G401 (cell line): ENCODE measurements at regions not wholly inside any gene's neighbourhood (a gene's known extent, or its start where the extent isn't known, plus 50 kb on each side); places are given as distances from the start of the nearest gene placed in this dataset.

Experiments
- DNase-seq: peaks from one replicate; pipeline ENCODE4 v3.0.0-alpha.2; 2015; ENCODE audit warnings: low spot score
- in situ Hi-C: cut with HindIII; loops from 2 replicates; pipeline ENCODE4 v1.10.0; 2016; ENCODE audit warnings: low sequenced_read_pairs, mixed read lengths

DNA sequence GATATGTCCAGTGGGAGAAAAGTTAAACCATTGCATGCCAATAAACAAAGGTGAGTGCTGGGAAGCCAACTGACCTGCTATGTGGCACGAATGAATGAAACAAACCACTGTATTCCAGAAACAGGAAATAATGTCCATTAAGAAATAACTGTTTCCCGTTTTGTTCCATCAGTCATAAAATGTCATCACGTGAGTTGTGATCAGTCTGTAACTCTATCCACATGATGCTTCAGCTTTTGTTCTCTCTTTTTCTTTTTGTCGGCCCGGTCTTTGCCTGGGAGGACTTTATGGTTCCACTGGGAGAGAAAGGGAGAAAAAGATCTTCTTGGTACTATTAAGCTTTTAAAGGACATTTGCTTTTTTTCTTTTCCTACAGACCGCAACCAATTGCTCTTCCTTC lies 179.9 kb downstream of the TGFB2 start:
- in situ Hi-C loops = no loop called here
- DNase-seq = no peak

DNA sequence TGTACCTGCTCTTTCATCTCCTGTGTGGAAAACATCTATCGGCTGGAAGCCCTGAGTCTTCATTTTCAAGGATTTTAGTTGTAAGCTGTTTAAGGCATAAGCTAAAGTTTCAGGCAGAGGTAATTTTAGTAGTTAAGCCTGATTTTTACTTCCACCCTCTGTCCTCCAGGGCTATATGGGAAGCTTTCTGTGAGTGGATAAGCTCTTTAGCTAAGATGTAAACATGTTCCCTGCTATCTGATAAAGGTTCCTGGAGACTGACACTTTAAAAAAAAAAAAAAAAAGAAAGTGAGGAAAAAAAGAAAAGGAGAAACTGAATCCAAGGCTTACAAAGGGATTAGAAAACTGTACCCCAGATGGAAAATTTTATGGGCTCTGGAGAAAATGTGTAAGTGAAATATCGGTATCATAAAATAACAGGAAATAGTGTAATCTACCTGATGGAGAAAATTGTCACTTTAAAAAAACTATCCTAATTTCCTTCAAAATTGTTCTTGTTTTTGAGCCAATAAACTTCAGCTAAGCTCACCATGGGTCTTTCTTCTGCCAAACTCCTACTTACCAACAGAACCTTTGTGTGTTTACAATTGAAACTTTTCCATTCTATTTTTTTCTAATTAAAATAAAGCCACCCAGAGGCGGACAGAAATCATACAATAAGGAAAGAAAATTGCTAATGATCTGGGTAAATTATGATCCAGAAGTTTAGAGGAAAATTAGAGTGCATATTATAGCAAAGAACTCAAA lies 180.5 kb downstream of the TGFB2 start:
- no peak for DNase-seq
- in situ Hi-C loops = no loop called here

DNA sequence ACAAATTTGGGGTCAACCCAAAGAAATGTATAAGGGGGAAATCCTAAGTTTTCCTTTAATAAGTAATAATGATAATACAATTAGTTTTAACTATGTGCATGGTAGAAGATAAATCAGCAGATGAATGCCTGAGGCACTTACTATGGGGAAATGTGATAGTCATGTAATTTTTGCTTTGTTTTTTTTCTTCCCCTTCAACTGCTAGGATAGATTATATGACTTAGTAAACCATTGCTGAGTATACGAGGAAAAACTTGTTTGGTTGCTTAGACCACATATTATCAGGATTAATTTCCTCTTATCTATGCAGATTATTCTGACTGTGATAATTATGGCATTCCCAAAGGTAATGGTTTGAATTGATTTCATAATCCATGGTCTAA lies 181.1 kb downstream of the TGFB2 start:
- no peak for DNase-seq
- in situ Hi-C loops = no loop called here

DNA sequence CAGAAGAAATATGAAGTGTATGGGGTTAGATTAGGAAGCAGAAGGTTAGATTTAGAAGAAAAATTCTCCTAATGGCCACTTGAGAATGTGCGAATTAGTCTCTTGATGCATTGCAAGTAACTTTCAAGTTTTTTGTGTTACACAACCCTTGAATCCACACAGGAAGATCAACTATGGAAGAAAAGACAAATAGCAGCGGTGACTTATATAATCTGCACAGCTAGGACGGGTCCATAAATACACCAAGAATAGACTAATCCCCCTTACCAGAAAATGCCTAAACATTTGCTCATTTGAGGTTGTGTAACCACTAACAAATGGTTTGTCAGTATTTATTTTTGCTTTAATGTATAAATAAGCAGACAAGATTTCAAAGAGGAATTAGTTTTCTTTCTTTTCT lies 182.6 kb downstream of the TGFB2 start:
- DNase-seq = no peak
- in situ Hi-C loops = no loop called here

DNA sequence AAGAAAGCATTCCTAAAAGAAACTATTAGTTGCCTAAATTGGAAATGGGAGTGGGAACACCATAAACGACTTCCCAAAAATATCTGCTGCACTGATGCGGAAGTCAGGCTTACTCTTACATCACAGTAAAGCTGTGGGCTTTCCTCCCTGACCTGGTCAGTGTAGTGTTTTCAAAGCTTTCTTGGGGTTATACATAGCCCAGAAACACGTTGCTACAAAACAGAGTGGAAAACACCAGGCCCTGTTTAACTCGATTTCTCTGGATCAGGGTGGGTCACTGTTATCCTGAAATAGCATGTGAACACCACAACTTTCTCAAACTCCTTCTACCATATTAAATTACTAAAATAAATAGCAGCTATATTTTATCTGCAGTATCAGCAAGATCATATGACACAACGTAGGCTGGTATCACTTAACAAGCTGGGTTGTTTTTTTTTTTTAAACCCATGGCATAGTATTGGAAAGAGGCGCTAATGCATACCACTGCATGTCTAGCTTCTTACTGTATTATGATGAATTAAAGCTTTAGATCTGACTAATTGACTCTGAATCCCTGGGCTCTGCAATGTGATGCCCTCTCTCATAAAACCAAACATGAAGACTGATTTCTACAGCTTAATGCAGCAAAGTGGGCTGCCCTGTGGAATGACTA lies 184.6 kb downstream of the TGFB2 start:
- in situ Hi-C loops = no loop called here
- DNase-seq = no peak

DNA sequence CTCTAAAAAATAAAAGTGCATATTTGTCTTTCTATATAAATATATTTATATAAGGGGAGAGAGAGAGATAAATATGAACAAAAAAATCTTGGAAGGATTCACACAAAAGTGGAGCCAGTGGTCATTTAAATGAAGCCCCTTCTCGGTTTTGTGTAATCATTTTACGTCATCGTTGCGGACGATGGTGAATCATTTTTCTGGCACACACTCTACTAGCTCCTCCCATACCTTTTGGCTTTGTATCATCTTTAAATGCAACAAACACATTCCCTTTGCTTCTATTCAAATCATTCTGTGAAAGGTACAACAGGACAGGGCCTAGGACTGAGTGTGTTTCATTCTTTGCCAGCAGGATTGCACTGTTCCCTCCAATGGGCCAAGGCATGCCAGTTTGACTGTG lies 186.8 kb downstream of the TGFB2 start:
- DNase-seq = no peak
- in situ Hi-C loops = no loop called here

DNA sequence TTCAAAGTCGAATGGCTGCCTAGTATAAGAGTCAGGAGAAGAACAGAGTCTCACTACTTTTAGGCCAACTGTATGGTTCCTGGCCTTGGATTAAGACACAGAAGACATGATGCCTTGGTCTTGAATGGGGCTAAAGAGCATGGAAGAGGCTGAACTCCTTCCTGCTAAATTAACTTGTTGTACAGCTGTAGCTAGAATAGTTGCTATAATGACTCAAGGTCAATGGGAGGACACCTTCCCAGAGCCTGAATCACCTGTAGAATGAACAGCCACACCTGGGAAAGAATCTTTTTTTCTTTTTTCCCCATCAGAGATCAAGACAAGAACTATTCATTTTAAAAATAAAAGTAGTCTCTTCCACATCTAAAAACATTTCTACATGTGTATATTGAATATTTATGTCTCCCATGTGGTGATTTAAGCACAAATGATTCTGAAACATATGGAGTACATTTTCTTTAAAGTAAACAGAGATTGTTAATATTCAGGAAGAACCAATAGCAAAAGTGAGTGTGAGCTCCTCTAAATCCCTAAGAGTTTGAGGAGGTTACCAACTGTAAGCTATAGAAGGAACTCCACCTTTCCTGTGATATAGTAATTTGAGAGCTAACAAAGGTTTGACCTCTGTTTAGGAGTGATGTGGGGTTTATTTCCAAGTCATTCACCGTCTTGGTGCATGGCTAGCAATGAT lies 191.3 kb downstream of the TGFB2 start:
- no peak for DNase-seq
- in situ Hi-C loops = no loop called here

DNA sequence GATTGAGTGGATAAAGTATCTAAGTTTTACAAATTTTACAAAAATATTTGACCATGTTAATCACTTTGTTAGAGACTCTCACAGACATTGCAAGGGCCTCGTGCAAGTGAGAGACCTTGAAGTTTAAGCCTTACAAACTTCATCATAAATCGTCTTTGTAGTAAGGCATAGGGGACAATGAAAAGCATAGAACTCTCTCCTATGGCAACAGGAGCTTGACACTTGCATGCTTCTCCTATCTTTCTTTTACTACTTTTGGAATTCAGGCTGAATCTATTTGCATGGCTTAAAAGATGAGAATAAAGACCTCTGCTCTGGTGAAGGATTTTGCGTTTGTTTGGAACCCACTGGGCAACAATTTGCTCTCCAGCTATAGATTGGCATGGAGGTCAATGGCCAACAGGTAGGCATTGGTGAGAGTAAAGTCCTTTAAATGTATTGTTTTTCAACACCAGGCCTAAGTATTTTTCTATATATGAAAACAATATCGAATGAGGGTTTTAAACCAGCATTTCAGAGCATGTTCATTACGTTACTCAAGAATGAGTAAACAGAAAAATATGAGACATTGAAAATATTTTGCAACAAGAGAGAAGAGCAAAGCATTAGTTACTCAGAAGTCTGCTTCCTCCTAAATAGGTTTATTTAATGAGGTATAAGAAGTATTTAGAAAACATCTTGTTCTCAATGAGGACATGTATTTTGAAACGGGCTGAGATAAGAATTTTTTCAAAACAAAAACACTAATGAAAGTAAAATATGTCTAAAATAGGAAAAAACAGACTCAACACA lies 192.2 kb downstream of the TGFB2 start:
- in situ Hi-C loops = no loop called here
- no peak for DNase-seq

DNA sequence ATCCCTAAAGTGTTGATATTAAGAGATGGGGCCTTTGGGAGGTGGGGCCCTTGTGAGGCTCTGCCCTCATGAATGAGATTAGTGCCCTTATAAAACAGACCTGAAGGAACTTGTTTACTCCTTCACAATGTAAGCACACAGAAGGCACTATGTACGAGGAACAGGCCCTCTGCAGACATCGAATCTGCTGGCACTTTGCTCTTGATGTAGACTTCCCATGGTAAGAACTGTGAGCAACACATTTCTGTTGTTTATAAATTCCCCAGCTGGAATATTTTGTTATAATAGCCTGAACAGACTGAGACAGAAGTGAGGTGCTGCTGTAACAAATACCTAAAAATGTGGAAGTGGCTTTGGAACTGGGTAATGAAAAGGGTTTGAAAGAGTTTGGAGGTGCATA lies 193.2 kb downstream of the TGFB2 start:
- in situ Hi-C loops = no loop called here

DNA sequence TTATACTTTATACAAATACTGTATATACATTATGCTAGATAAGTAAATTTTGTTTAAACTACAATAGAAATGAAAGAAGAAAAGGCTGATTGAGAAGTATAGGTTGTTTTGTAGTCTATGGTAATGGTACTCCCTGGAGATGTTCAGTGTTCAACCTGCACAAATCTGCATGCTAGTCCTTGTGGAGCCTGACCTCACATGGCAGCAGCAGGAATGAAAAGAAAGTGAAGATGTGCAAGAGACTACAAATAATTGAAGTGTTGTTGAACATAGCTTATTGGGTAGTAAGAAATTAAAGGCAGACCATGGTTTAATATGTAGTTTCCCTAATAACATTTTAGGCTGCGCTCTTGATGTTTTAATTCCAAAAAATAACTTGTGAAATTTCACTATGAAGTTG lies 201.2 kb downstream of the TGFB2 start:
- in situ Hi-C loops = no loop called here
- no peak for DNase-seq

More for the DNA sequence above, 193.2 kb downstream of the TGFB2 start:
- no peak for DNase-seq

DNA sequence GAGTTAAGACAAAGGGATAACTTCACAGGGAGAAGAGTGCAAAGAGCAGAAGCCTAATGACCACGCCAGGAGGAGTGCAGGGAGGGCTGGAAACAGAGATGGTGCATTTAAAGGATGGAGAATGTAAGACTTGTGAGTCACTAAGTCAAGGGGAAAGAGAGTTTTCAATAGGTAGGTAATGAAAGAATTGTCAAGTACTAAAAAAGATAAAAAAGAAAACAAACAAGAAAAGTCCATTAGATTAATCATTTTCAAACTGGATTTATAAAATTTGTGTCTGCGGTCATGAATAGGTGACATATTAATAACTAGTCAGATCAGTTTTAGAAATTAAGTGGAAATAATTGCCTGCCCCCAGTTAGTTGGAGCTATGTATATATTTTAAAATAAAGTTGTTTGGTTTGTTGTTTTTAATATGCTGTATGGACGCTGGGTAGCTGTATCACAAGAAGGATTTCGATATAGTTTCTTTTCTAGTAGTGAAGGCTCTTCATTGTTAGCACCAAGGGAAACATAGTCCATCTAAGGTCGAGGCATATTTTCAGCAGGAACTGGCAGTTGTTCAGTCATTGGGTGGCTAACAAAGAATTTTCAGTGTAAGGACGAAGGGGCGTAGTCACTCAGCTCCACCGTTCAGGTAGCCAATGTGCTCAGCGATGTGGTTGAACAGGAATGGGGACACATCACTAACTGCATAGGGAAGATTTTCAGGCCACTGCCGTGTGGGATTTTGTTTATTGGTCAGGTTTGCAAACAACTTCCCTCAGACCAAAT lies 203.0 kb downstream of the TGFB2 start:
- in situ Hi-C loops = no loop called here
- no peak for DNase-seq

DNA sequence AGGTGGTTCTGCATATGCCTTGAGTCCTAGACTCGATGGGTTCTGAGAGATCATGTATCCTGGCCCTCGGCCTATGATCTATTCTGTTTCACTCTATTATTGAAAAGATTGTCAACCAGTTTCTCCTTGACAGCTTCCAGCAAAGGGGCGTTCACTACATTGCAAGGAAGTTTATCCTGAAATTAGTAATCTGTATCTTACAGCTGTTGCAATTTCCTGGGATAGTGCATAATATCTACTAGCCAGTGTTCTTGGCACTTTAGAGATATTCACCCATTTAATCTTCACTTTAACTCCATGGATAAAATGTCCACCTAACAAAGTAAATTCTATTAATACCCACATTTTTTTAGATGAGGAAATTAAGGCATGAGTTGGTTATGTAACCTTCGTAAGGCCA lies 203.6 kb downstream of the TGFB2 start:
- in situ Hi-C loops = no loop called here
- DNase-seq = no peak

DNA sequence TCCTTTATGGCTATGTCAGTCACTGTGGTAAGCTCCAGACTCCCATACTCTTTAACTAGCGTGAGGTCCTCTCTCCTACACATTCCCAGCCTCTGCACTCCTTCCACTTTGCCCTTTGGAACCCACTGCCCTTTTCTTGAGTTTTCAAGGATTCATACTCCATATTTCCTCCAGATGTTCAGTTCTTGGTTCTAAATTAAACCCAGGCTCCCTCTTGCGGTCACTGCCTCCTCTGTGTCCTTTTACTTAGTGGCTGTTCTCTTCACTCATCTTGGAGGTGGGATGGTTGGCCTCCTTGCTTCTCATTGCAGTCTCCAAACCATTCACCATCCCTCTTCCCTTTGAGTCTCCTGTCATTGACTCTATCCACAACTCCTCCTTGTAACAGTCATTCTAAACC lies 208.1 kb downstream of the TGFB2 start:
- DNase-seq = no peak
- in situ Hi-C loops = no loop called here

DNA sequence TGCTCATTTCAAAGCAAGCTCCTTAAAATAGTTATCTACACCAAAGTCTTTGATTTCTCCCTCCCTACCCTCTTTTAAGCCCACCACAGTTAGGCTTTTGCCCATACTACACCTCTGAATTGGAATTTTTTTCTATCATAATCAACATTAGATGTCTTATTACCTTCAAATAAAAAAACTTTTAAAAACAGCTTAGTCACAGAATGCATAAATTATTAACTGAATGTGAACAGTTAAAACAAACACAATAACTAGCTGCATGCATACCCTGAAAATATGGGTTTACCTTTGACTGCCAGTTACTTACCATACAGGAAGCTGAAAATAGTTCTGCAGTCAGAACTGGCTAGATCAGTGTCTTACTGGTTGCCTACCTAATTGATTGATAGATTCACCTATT lies 210.9 kb downstream of the TGFB2 start:
- no peak for DNase-seq
- in situ Hi-C loops = no loop called here

DNA sequence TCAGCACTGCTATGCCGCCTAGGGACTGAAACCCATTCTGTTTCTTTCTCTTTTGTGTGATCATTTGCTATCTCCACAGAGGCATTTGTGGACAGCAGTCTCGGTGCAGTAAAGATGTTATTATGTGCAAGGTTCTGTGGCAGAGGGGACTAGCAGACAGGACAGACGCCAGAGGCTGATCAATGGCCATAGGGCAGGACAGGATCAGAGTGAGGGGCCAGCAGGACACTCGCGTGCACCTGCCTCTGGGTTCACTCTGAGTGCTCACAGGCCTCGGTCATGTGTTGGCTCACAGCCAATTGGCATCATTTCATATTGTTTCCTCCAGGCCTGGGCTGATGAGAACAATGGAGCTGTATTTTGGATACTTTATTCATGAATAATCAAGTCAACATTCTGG lies 212.6 kb downstream of the TGFB2 start:
- in situ Hi-C loops = no loop called here
- DNase-seq = no peak

DNA sequence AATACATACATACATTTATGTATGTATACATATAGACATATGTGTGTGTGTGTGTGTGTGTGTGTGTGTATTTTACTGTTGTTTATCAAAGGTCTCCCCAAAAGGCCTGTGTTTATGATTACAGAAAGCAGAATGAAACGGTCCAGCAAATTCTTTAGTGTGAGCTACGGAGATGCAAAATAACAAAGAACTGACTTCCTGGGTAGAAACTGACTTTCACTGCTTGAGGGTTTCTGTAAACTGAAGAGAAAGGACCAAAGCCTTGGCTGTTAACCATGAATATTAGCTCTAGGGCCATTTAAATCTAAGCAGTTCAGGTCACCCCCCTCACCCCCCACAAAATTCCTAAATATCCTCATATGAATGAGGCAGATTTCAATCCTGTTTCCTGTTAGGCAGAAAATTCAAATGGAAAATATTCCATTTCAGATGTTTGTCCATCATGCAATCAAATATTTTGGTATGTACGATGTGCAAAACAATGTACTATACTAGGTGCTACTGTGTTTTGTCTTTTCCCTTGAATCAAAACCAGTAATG lies 213.2 kb downstream of the TGFB2 start:
- DNase-seq = no peak
- in situ Hi-C loops = no loop called here

DNA sequence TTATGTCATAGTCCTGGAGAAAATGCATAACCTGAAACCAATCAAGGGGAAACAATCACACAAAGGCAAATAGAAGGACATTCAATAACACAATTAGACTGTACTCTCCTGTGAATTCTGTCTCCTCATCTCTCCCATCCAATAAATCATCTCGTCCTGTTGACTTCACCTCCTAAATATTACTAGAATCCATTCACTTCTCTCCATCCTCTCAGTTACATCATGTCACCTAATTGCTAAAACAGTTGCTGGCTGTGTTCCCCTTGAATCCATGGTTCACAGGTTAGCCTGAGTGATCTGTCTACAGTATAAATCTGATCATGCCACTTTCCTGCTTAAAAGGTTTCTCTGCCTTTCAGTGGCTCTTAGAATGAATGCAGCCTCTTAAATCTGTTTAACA lies 220.2 kb downstream of the TGFB2 start:
- in situ Hi-C loops = no loop called here
- no peak for DNase-seq

DNA sequence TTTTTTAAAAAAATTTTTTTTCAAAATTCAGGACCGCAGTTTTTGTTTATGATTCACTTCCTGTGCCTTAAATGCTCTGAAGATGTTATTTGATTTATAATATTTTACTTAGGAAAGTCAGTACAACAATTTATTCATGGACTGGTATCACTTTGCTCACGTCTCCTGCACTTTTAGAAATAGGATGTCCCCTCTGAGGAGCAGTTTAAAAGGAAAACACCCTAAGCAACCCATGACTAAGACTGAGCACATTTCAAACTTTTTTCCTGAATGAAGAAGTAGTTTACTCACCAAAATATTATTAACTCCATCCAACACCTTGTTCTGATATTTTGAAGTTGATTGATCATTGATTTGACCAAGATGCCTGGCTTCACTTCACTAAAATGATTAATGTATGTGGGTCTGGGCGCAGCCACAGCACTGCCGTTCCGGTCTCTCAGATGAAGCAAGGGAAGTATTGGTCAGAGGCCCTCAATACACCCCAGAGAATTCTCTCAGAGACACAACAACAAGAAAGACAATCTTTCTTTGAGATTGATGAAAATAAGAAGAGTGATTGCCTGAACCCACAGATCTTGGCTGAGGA lies 223.9 kb downstream of the TGFB2 start:
- in situ Hi-C loops = no loop called here
- no peak for DNase-seq

DNA sequence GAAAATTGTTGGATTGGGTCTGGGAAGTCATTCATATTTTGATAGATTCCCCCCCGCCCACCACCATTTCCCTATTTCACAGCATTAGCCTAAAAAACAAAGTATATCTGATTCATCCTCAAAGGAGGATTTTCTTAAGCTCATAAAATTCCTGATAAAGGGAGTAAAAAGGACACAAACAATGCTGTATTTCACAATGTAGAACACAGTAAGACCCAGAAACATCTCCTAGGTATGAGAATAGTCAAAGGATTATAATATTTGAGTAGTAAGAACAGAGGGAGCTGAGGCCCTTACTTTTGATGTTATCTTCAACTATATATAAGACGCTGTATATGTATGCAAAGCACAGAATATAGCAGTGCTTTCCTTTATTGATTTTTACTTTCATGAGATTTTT lies 225.3 kb downstream of the TGFB2 start:
- in situ Hi-C loops = no loop called here
- DNase-seq = no peak
